ENCODE measurements at regions not wholly inside any gene's neighbourhood (a gene's known extent, or its start where the extent isn't known, plus 50 kb on each side); places are given as distances from the start of the nearest gene placed in this dataset.

GRCh38 chr15:81848701-81849100, 197.1 kb downstream of the MEX3B start:
- TF ChIP-seq TCF12 (IDR thresholded peaks at IDR 0.05) = no peak
- no peak for TF ChIP-seq CTCF (IDR thresholded peaks at IDR 0.05)
- no peak for TF ChIP-seq JUND (IDR thresholded peaks at IDR 0.05)
